PC-3 (cell line): ENCODE measurements at regions not wholly inside any gene's neighbourhood (a gene's known extent, or its start where the extent isn't known, plus 50 kb on each side); places are given as distances from the start of the nearest gene placed in this dataset.
A peak's percentile ranks its signal among the peaks of the same experiment; 100 is the strongest.

Experiments
- ATAC-seq: fragments of 200-7000 bp; cut with Tn5 transposase; 2 replicates; pipeline ENCODE4 v1.9.1; 2020; ENCODE audit warnings: mild to moderate bottlenecking, moderate library complexity
- BruUV-seq: library from RNA; stranded (reverse); fragments of 400-500 nt; replicated peaks from 2 replicates; lab custom pipeline; 2021; lab: Mats Ljungman, UMichigan
- CTCF ChIA-PET: fragments of 300-600 bp; sonication (Branson Sonifier 250); formaldehyde crosslinking; loops from one replicate; lab custom pipeline; 2022; ENCODE audit warnings: antibody characterized with exemption; lab: Charles Lee
- POLR2A ChIA-PET: fragments of 300-600 bp; sonication (Branson Sonifier 250); formaldehyde crosslinking; loops from one replicate; lab custom pipeline; 2022; ENCODE audit warnings: antibody characterized with exemption; ENCODE audit not compliant: unreplicated experiment; lab: Charles Lee
- DNase-seq: peaks from one replicate; pipeline ENCODE4 v3.0.0-alpha.2; 2015
- H2AFZ ChIP-seq: fragments of 300-600 bp; sonication (generic); 2 replicates; pipeline ENCODE4 v1.6.0; 2016; ENCODE audit warnings: antibody characterized with exemption, low read length
- H3F3A ChIP-seq: fragments of 300-600 bp; sonication (generic); one replicate; pipeline ENCODE4 v1.6.0; 2017; ENCODE audit warnings: antibody characterized with exemption, low read length, control low read depth, mild to moderate bottlenecking; ENCODE audit not compliant: unreplicated experiment
- H3K27ac ChIP-seq: fragments of 300-600 bp; sonication (generic); 2 replicates; pipeline ENCODE4 v1.5.1; 2016; ENCODE audit warnings: mild to moderate bottlenecking, low read length
- H3K27me3 ChIP-seq: fragments of 300-600 bp; sonication (generic); 2 replicates; pipeline ENCODE4 v1.6.1; 2016; ENCODE audit warnings: low read length, mixed read lengths
- H3K36me3 ChIP-seq: fragments of 300-600 bp; sonication (generic); 2 replicates; pipeline ENCODE4 v1.6.1; 2016; ENCODE audit warnings: low read depth, mixed run types, low read length, mixed read lengths
- H3K4me1 ChIP-seq: fragments of 300-600 bp; sonication (generic); 2 replicates; pipeline ENCODE4 v1.5.1; 2016; ENCODE audit warnings: low read length; ENCODE audit not compliant: insufficient read depth
- H3K4me2 ChIP-seq: fragments of 300-600 bp; sonication (generic); 2 replicates; pipeline ENCODE4 v1.6.0; 2016; ENCODE audit warnings: low read length
- H3K4me3 ChIP-seq: fragments of 300-600 bp; sonication (generic); 2 replicates; pipeline ENCODE4 v1.5.1; 2016; ENCODE audit warnings: mild to moderate bottlenecking, low read length, mixed read lengths
- H3K79me2 ChIP-seq: fragments of 300-600 bp; sonication (generic); 2 replicates; pipeline ENCODE4 v1.6.1; 2017; ENCODE audit warnings: low read length, mixed read lengths
- H3K9ac ChIP-seq: fragments of 300-600 bp; sonication (generic); 2 replicates; pipeline ENCODE4 v1.6.0; 2016; ENCODE audit warnings: mild to moderate bottlenecking, low read length
- H3K9me2 ChIP-seq: fragments of 300-600 bp; sonication (generic); replicated peaks from 2 replicates; pipeline ENCODE4 v1.6.1; 2016; ENCODE audit warnings: mixed run types, low read length, mixed read lengths
- H3K9me3 ChIP-seq: fragments of 300-600 bp; sonication (generic); 2 replicates; pipeline ENCODE4 v1.6.1; 2016; ENCODE audit warnings: low read length, mixed read lengths
- H4K20me1 ChIP-seq: fragments of 300-600 bp; sonication (generic); 2 replicates; pipeline ENCODE4 v1.6.1; 2016; ENCODE audit warnings: low read length, mixed read lengths
- EZH2 ChIP-seq: fragments of 300-600 bp; sonication (generic); IDR thresholded peaks from one replicate; pipeline ENCODE4 v1.6.1; 2017; ENCODE audit warnings: antibody characterized with exemption, mild to moderate bottlenecking, low read length; ENCODE audit not compliant: unreplicated experiment
- EZH2phosphoT487 ChIP-seq: fragments of 300-600 bp; sonication (generic); IDR thresholded peaks from 2 replicates; pipeline ENCODE4 v1.6.1; 2018; ENCODE audit warnings: mild to moderate bottlenecking, antibody characterized with exemption, low read length, borderline replicate concordance
- intact Hi-C: fragments of 100-400 bp; cut with micrococcal nuclease; formaldehyde crosslinking; loops from 2 replicates; pipeline ENCODE4 v1.9.0; 2023
- TF ChIP-seq, protein P1 (sequence below): fragments of 300-600 bp; sonication (generic); conservative IDR thresholded peaks from 2 replicates; pipeline ENCODE4 v1.5.1; 2017; ENCODE audit warnings: antibody characterized with exemption, low read depth, mild to moderate bottlenecking, low read length

DNA sequence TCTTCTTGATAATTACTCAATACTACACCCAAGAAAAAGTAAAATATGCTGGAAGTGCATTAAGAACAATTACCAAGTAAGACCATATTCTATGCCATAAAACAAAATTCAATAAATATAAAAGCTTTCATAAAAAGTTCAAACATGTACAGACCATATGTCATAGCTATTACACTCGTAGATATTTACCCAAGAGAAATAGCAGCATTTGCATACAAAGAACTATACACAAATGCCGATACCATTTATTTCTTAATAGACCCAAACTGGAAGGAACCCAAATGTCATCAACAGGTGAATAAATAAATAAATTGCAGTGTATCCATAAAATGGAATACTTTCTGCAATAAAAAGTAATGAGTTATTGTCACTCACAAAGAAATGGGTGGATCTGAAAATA, 78.3 kb upstream of the SLC16A7 start:
- Histone ChIP-seq H3K9me3 (no peaks in the 10 kb centered on the region), H2AFZ (no peak overlapping the region), H3K9me2 (no peaks in the 10 kb centered on the region), H3K4me1 (no peaks in the 10 kb centered on the region), H3K36me3 (no peaks in the 10 kb centered on the region), H3K4me2 (no peak overlapping the region), H3K9ac (no peak overlapping the region), H3K27ac (no peak overlapping the region), H4K20me1 (no peaks in the 10 kb centered on the region), H3F3A (no peaks in the 10 kb centered on the region), H3K79me2 (no peaks in the 10 kb centered on the region), H3K4me3 (no peak overlapping the region), H3K27me3 (no peaks in the 10 kb centered on the region)
- CTCF ChIA-PET, result no interaction called here
- no TSS peak for BruUV-seq
- POLR2A ChIA-PET, result no interaction called here
- DNase-seq, result no peak
- intact Hi-C loops, result no loop called here
- 0 out of 2 replicates have a peak, but pooled peaks have one; percentile 13 for ATAC-seq
- TF ChIP-seq EZH2phosphoT487, result no peak
- TF ChIP-seq, protein P1, sequence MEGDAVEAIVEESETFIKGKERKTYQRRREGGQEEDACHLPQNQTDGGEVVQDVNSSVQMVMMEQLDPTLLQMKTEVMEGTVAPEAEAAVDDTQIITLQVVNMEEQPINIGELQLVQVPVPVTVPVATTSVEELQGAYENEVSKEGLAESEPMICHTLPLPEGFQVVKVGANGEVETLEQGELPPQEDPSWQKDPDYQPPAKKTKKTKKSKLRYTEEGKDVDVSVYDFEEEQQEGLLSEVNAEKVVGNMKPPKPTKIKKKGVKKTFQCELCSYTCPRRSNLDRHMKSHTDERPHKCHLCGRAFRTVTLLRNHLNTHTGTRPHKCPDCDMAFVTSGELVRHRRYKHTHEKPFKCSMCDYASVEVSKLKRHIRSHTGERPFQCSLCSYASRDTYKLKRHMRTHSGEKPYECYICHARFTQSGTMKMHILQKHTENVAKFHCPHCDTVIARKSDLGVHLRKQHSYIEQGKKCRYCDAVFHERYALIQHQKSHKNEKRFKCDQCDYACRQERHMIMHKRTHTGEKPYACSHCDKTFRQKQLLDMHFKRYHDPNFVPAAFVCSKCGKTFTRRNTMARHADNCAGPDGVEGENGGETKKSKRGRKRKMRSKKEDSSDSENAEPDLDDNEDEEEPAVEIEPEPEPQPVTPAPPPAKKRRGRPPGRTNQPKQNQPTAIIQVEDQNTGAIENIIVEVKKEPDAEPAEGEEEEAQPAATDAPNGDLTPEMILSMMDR, result no peak
- no peak for TF ChIP-seq EZH2

DNA sequence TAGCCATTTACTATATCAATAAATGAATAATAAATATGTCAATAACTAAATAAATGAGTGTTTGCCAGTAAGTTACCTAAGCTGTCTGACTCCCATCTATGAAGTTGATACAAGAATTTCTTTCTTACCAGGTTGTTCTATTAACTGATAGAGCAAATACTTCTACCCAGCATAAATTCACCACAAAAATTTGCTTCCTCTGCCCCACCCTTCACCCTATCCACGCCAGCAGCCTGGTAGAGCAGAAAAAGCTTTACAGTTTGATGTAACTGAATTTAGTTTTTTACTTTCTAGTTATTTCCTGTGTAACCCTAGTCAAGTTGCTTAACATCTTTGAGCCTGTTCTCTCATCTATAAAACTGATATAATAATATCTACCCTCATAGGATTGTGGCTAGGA, 94.9 kb upstream of the SLC16A7 start:
- no peaks in the 10 kb centered on the region for H3K79me2 ChIP-seq
- H4K20me1 ChIP-seq, result no peaks in the 10 kb centered on the region
- intact Hi-C loops, result no loop called here
- H3K36me3 ChIP-seq, result no peaks in the 10 kb centered on the region
- BruUV-seq, result no TSS peak
- no peak for TF ChIP-seq EZH2
- no peak overlapping the region for H3K9ac ChIP-seq
- H3K9me2 ChIP-seq, result no peaks in the 10 kb centered on the region
- H3K27ac ChIP-seq, result no peak overlapping the region
- DNase-seq (peak; percentile 62), ATAC-seq (peak; percentile 95)
- ChIA-PET POLR2A (no interaction called here), CTCF (no interaction called here)
- H3K4me2 ChIP-seq, result 0 out of 2 replicates have a peak overlapping the region, but pooled peaks have one; percentile 9
- H3K27me3 ChIP-seq, result no peaks in the 10 kb centered on the region
- H3K9me3 ChIP-seq, result no peaks in the 10 kb centered on the region
- no peak overlapping the region for H2AFZ ChIP-seq
- no peaks in the 10 kb centered on the region for H3F3A ChIP-seq
- H3K4me1 ChIP-seq, result peaks cover 17% of the 10 kb centered on the region
- no peak overlapping the region for H3K4me3 ChIP-seq

DNA sequence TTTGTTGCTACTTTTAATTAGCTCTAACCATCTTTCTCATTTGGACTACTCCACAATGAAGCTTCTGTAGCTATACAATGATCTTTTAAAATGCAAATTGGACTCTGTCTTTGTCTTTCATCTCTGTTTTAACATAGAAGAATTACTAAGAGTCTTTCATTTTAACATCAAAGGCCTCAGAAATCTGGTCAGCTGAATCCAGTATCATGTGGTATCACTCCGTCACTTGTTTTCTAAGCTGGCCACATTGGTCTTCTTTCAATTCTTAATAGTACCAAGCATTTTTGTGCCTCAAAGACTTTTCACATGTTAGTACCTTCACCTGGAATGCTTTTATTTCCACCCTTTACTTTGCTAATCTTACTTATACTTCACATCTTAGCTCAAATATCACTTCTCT, 95.5 kb upstream of the SLC16A7 start:
- CTCF ChIA-PET, result no interaction called here
- Histone ChIP-seq H3K4me1 (peaks cover 17% of the 10 kb centered on the region), H3K9ac (no peak overlapping the region), H2AFZ (no peak overlapping the region), H3K9me2 (no peaks in the 10 kb centered on the region), H3K9me3 (no peaks in the 10 kb centered on the region), H3K79me2 (no peaks in the 10 kb centered on the region), H4K20me1 (no peaks in the 10 kb centered on the region), H3K27ac (no peak overlapping the region), H3K4me2 (0 out of 2 replicates have a peak overlapping the region, but pooled peaks have one; percentile 9), H3K27me3 (no peaks in the 10 kb centered on the region), H3F3A (no peaks in the 10 kb centered on the region), H3K36me3 (no peaks in the 10 kb centered on the region), H3K4me3 (no peak overlapping the region)
- ATAC-seq (no peak), DNase-seq (no peak)
- intact Hi-C loops, result no loop called here
- BruUV-seq, result no TSS peak
- TF ChIP-seq, protein P1, result no peak
- POLR2A ChIA-PET, result interaction anchor here (0.5 kb wide), 1 partner anchor 281 kb away, joined by 3 read pairs; no protein-coding TSS in a partner anchor
